AG04449 (cell line): ENCODE measurements at regions not wholly inside any gene's neighbourhood (a gene's known extent, or its start where the extent isn't known, plus 50 kb on each side); places are given as distances from the start of the nearest gene placed in this dataset.

Source experiments
- CTCF ChIA-PET: fragments of 350-600 bp; formaldehyde crosslinking; extraction: SDS; loops from one replicate; lab custom pipeline; 2021; ENCODE audit warnings: antibody characterized with exemption; lab: Yijun Ruan, JAX
- POLR2A ChIA-PET: fragments of 400-600, 350-600 bp; formaldehyde crosslinking; extraction: SDS; loops from one replicate; lab custom pipeline; 2020; ENCODE audit warnings: antibody characterized with exemption, inconsistent platforms; lab: Yijun Ruan, JAX
- DNase-seq: peaks from one replicate; pipeline ENCODE4 v3.0.0-alpha.2; 2010; ENCODE audit warnings: low read depth, low spot score
- H3K4me3 ChIP-seq: 2 replicates; pipeline ENCODE4 v1.5.1; 2011; ENCODE audit warnings: low read depth, mild to moderate bottlenecking, control low read depth, low read length
- TF ChIP-seq, protein P1 (sequence below): IDR thresholded peaks from one replicate; pipeline ENCODE4 v1.5.1; 2011; ENCODE audit warnings: mild to moderate bottlenecking, moderate library complexity, low read length, control low read depth, inconsistent platforms; ENCODE audit not compliant: insufficient read depth; ENCODE audit errors: missing control alignments

DNA sequence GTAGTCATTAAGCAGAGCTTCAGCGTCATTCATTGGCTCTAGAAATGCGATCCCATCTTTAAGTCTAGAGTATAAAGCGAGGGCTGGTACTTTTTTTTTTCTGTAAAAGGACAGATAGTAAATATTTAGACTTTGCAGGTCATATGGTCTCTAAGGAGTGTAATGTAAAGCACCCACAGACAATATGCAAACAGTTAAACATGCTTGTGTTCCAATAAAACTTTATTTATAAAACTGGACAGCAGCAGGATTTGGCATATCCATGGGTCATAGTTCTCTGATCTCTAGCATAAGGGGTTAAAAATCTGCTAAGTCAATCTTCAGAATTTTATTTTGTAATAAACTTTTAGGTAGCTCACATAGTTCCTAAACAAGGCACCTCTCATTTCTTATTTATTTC, 226.8 kb upstream of the TBC1D5 start:
- no peak for DNase-seq
- H3K4me3 ChIP-seq, result no peak overlapping the region
- ChIA-PET POLR2A (no interaction called here), CTCF (interaction anchor here (1.6 kb wide), 1 partner anchor 29 kb away, joined by 3 read pairs; no protein-coding TSS in a partner anchor)
- TF ChIP-seq, protein P1, sequence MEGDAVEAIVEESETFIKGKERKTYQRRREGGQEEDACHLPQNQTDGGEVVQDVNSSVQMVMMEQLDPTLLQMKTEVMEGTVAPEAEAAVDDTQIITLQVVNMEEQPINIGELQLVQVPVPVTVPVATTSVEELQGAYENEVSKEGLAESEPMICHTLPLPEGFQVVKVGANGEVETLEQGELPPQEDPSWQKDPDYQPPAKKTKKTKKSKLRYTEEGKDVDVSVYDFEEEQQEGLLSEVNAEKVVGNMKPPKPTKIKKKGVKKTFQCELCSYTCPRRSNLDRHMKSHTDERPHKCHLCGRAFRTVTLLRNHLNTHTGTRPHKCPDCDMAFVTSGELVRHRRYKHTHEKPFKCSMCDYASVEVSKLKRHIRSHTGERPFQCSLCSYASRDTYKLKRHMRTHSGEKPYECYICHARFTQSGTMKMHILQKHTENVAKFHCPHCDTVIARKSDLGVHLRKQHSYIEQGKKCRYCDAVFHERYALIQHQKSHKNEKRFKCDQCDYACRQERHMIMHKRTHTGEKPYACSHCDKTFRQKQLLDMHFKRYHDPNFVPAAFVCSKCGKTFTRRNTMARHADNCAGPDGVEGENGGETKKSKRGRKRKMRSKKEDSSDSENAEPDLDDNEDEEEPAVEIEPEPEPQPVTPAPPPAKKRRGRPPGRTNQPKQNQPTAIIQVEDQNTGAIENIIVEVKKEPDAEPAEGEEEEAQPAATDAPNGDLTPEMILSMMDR, result no peak

DNA sequence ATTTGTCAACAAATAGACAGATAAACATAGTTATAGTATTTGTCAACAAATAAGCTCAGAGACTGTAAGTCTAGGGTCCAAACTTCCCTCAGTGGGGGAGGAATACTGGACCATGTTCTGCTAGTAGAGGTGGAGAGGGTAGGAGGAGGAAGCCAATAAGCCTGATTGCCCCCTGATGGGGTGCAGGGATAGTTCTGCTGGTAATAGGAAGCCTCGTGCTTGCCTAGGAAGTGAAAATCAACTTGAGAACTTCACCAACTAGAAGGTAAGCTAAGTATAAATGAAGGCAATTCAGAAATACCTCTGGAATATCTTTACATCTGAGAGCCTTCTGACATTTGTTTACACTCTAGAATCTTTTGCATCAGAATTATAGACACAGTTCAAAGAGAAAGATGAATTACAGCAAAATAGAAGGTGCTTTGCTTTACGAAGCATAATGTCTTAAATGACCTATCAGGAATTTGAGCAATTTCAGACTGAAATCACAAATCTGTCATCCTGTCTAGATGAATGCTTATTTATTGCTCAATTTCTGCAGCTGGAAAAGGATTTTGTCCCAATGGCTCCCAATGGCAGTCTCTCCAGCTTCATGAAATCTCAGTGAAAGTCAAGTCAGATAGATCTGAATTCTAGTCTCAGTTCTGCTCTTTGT, 225.6 kb upstream of the TBC1D5 start:
- CTCF ChIA-PET, result interaction anchor here (0.8 to 1.6 kb wide), 2 partner anchors 23 to 30 kb away, joined by 3 read pairs; no protein-coding TSS in a partner anchor
- TF ChIP-seq, protein P1, result no peak
- H3K4me3 ChIP-seq, result no peak overlapping the region
- DNase-seq, result no peak
- POLR2A ChIA-PET, result no interaction called here

DNA sequence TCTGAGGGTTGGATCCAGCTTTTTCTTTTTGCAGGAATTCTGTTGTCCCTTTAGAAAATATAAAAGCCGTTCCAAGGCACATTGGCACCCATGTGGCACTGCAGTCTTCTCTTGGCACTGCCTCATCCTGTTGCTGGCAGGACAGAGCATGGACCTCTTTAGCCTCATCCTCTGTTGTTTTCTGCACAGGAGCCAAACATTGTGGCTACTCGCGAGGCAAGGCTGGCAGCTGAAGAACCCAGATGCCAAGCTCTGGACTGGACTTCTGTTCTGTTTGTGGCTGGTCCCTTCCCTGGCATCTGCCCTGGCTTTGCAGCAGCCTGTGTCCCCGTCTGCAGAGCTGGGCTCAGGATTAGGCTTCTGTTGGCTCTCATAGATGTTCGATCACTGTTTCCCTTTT, 224.7 kb upstream of the TBC1D5 start:
- no peak for DNase-seq
- ChIA-PET POLR2A (no interaction called here), CTCF (no interaction called here)
- TF ChIP-seq, protein P1, result no peak
- H3K4me3 ChIP-seq, result no peak overlapping the region

DNA sequence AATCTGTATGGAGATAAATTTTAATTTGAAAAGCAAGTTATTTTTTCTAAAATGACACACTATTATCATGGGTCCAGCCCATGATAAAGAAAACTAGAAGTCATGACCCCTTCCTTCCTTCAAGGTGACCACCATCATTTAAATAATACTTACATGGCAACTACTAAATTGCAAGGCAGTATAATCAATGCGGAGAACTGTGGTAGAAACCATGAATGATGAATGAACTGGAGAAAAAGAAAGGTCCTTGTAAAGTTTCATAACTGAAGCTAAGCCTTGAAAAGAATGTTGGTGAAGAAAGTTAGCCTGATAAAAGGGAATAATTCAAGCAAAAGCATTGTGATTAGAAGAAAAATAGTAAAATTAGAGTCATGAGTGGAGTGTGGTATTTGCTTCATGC, 222.9 kb upstream of the TBC1D5 start:
- TF ChIP-seq, protein P1, result no peak
- ChIA-PET CTCF (no interaction called here), POLR2A (no interaction called here)
- H3K4me3 ChIP-seq, result no peak overlapping the region
- no peak for DNase-seq

DNA sequence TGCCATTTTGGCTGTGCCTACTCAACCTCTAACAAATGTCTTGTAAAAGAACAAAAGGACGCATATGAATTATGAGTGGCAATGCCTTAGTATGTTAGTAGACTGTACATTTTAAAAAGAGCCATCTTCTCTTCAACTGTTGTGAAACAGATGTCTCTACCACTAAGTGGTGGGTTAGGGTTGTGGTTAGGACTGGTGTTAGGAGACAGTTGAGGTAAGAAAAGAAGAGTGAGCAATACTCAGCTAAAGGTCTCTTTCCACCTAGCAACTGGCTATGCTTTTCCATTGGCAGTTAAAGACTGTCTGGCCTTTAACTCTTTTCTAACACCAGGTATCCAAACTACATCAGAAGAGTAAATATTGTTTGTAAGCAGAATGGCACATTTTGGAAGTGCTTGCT, 221.7 kb upstream of the TBC1D5 start:
- CTCF ChIA-PET, result no interaction called here
- POLR2A ChIA-PET, result no interaction called here
- DNase-seq, result no peak
- TF ChIP-seq, protein P1, result no peak
- H3K4me3 ChIP-seq, result no peak overlapping the region

DNA sequence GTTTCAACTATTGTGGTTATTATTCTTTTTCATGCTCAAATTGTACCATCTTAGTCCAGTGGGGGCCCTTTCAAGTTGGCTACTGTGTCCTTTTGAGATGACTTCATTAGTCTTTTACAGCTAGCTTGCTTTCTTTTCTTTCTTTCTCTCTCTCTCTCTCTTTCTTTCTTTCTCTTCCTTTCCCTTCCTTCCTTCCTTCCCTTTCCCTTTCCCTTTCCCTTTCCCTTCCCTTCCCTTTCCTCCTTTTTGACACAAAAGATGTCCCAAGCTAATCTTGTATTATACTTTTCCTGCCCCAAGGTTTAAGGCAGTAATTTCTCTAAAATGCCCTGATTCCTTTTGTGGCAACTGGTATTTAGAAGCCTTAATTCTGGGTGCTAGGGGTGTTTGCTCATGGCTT, 213.0 kb upstream of the TBC1D5 start:
- ChIA-PET POLR2A (no interaction called here), CTCF (no interaction called here)
- TF ChIP-seq, protein P1, result no peak
- no peak for DNase-seq
- no peak overlapping the region for H3K4me3 ChIP-seq
